Pancreas (tissue), 10 donors: ENCODE measurements at regions not wholly inside any gene's neighbourhood (a gene's known extent, or its start where the extent isn't known, plus 50 kb on each side); places are given as distances from the start of the nearest gene placed in this dataset.

ENCODE experiments used
- ATAC-seq, 4 donors: fragments of 200-7000 bp; cut with Tn5 transposase; one replicate each; pipeline versions ENCODE4 v1.8.0 to v1.9.1; 2020; ENCODE audit warnings: mild to moderate bottlenecking in 4 of 4, moderate library complexity in 4 of 4
- DNase-seq, 6 donors: peaks; one replicate each; pipeline ENCODE4 v3.0.0-alpha.2; 2020
- FAIRE-seq: peaks from 2 replicates; lab custom pipeline; 2012; peaks lifted over from hg19 to GRCh38; lab: Jason Lieb, UNC
- H3K27ac ChIP-seq, 4 donors: fragments of 200-600 bp; sonication (generic); 1 replicate in 3 of 4; 2 replicates in 1 of 4; pipeline versions ENCODE4 v1.5.0 to v1.8.0; 2020
- H3K27me3 ChIP-seq, 4 donors: fragments of 200-600 bp; one replicate each; pipeline ENCODE4 v1.8.0; 2021
- H3K36me3 ChIP-seq, 3 donors: fragments of 200-600 bp; sonication (generic) in 1 of 3; one replicate each; pipeline versions ENCODE4 v1.5.0 to v1.8.0; 2020 to 2021
- H3K4me1 ChIP-seq, 3 donors: fragments of 200-600 bp; one replicate each; pipeline ENCODE4 v1.8.0; 2021
- H3K4me3 ChIP-seq, 4 donors: fragments of 200-600 bp; sonication (generic) in 2 of 4; one replicate each; pipeline versions ENCODE4 v1.5.0 to v1.8.0; 2020 to 2021
- H3K9me3 ChIP-seq, 4 donors: fragments of 200-600 bp; one replicate each; pipeline ENCODE4 v1.8.0; 2021
- CTCF ChIP-seq, 4 donors: fragments of 200-600 bp; sonication (generic) in 3 of 4; IDR thresholded peaks; one replicate each; pipeline versions ENCODE4 v1.5.0 to v1.8.0; 2021; ENCODE audit warnings: antibody characterized with exemption in 4 of 4
- WGBS, 2 donors: extraction: QIAGEN DNeasy Blood & Tissue Kit; methylation state at CpG; one replicate each; pipeline ENCODE4 v1.1.7; 2013; 5-methylcytosine and 5-hydroxymethylcytosine counted together
- intact Hi-C, 3 donors: fragments of 100-400 bp; cut with DNase I; formaldehyde crosslinking; loops; one replicate each; pipeline versions ENCODE4 v1.11.1 to v1.14.2; 2022
- donor health status: healthy with polysubstance abuse.
- donor health status: DM: no; HTN: no; CAD: no; lungs with moderate emphysema.
- donor health status: DM: no; HTN: no; CAD: no.
- donor health status: control.
- donor health status: control.
- donor health status: Bipolar disorder and iron deficiency.
- donor health status: DM: yes; HTN: yes; CAD: no.
- donor health status: DM: no; HTN: no; CAD: no.
- donor health status: DM: no; HTN: no; CAD: no.
- donor health status: DM: yes; HTN: yes; CAD: no.

GRCh38 chr2:236803621-236804020 is 234.0 kb downstream of the ACKR3 start:
- ATAC-seq, result peak in 1 of 4 donors; percentile 39
- no peaks in the 10 kb centered on the region for H3K9me3 ChIP-seq
- TF ChIP-seq CTCF (IDR thresholded peaks at IDR 0.05), result no peak
- DNase-seq, result no peak
- WGBS, 2 donors, result 82 to 83% methylated on average over 20 of the region's 20 CpGs
- intact Hi-C loops, result no loop called here
- no peak overlapping the region for H3K27ac ChIP-seq
- H3K4me3 ChIP-seq, result no peak overlapping the region
- H3K27me3 ChIP-seq, result no peaks in the 10 kb centered on the region
- FAIRE-seq, result no peak
- H3K36me3 ChIP-seq, result no peaks in the 10 kb centered on the region
- no peaks in the 10 kb centered on the region for H3K4me1 ChIP-seq

- intact Hi-C loops, result no loop called here
- Histone ChIP-seq H3K36me3 (no peaks in the 10 kb centered on the region), H3K9me3 (no peaks in the 10 kb centered on the region), H3K4me1 (no peaks in the 10 kb centered on the region), H3K27ac (no peak overlapping the region), H3K4me3 (no peak overlapping the region), H3K27me3 (no peaks in the 10 kb centered on the region)
- 93 to 94% methylated on average over 6 of the region's 6 CpGs for WGBS, 2 donors
- TF ChIP-seq CTCF (IDR thresholded peaks at IDR 0.05), result no peak
- FAIRE-seq (no peak), ATAC-seq (no peak), DNase-seq (no peak)
These were observed 236.3 kb downstream of the ACKR3 start for GRCh38 chr2:236805800-236806531.

- intact Hi-C loops, result no loop called here
- no peak for ATAC-seq
- Histone ChIP-seq H3K36me3 (no peaks in the 10 kb centered on the region), H3K9me3 (no peaks in the 10 kb centered on the region), H3K4me3 (no peak overlapping the region), H3K27me3 (no peaks in the 10 kb centered on the region), H3K4me1 (no peaks in the 10 kb centered on the region), H3K27ac (no peak overlapping the region)
- WGBS, 2 donors, result 94 to 98% methylated on average over 1 of the region's 1 CpG
- no peak for DNase-seq
- TF ChIP-seq CTCF (IDR thresholded peaks at IDR 0.05), result no peak
- no peak for FAIRE-seq
These were observed 240.1 kb downstream of the ACKR3 start for GRCh38 chr2:236809716-236810115.

GRCh38 chr2:236811062-236811656 is 241.5 kb downstream of the ACKR3 start:
- no peak for FAIRE-seq
- no peaks in the 10 kb centered on the region for H3K9me3 ChIP-seq

More at GRCh38 chr2:236811062-236811656, 241.5 kb downstream of the ACKR3 start:
- TF ChIP-seq CTCF (IDR thresholded peaks at IDR 0.05), result no peak
- WGBS, 2 donors, result 88 to 95% methylated on average over 4 of the region's 4 CpGs
- intact Hi-C loops, result no loop called here
- no peak overlapping the region for H3K4me3 ChIP-seq
- H3K27ac ChIP-seq, result no peak overlapping the region
- ATAC-seq (no peak), DNase-seq (no peak)
- H3K4me1 ChIP-seq, result no peaks in the 10 kb centered on the region
- no peaks in the 10 kb centered on the region for H3K36me3 ChIP-seq
- H3K27me3 ChIP-seq, result no peaks in the 10 kb centered on the region
